GM12892 (cell line): ENCODE measurements at regions not wholly inside any gene's neighbourhood (a gene's known extent, or its start where the extent isn't known, plus 50 kb on each side); places are given as distances from the start of the nearest gene placed in this dataset.

Experiments
- DNase-seq: peaks from one replicate; pipeline ENCODE4 v3.0.0; 2011; ENCODE audit not compliant: insufficient read length
- FAIRE-seq: peaks from 2 replicates; lab custom pipeline; 2011; peaks lifted over from hg19 to GRCh38; lab: Jason Lieb, UNC
- POLR2A ChIP-seq: IDR thresholded peaks from 2 replicates; pipeline ENCODE4 v1.6.1; 2011; ENCODE audit warnings: low read depth, low read length, control low read depth
- POLR2AphosphoS5 ChIP-seq: IDR thresholded peaks from 2 replicates; pipeline ENCODE4 v1.6.1; 2011; ENCODE audit warnings: low read depth, low read length, control low read depth
- TAF1 ChIP-seq: IDR thresholded peaks from 2 replicates; pipeline ENCODE4 v1.6.1; 2011; ENCODE audit warnings: low read depth, mild to moderate bottlenecking, control low read depth, low read length, borderline replicate concordance

GRCh38 chr5:58201922-58202648 lies 257.8 kb downstream of the PLK2 start:
- FAIRE-seq (no peak), DNase-seq (no peak)
- TF ChIP-seq POLR2A (no peak), TAF1 (no peak), POLR2AphosphoS5 (no peak)

GRCh38 chr5:58200451-58200850 lies 259.4 kb downstream of the PLK2 start:
- no peak for FAIRE-seq
- no peak for TF ChIP-seq POLR2AphosphoS5
- no peak for DNase-seq

DNA sequence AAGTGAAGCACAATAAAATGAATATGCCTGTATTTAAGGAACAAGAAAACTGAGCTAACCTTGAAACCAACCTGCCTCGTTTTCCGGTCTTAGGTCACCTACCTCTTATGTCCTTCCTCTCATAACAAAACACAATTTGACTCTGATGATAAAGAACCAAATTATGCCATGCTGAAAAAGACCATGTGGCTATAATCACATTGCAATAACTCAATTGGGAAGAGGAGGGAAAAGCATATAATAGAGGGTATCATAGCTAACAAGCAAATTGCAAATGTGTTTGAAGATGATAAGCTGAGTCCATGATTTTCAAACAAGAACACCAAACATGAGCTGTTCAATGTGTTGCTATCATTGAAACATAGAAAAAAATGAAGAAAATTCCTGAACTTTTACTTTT lies 260.8 kb downstream of the PLK2 start:
- TF ChIP-seq POLR2AphosphoS5 (no peak), TAF1 (no peak), POLR2A (no peak)
- DNase-seq (no peak), FAIRE-seq (no peak)

DNA sequence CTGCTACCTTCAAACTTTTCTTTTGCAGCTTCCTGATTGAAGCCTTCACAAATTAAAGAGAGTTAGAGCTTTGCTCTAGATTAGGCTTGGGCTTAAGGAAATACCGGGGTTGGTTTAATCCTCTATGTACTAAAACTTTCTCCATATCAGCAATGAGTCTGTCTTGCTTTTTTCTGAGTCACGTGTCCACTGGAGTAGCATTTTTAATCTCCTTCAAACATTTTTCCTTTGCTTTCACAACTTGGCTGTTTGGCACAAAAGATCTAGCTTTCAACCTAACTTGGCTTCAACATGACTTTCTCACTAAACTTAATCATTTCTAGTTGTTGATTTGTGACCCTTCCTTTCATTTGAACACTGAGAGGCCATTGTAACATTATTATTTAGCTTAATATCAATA lies 261.6 kb downstream of the PLK2 start:
- no peak for TF ChIP-seq TAF1
- FAIRE-seq, result no peak
- no peak for DNase-seq

GRCh38 chr5:58197875-58198274 lies 262.0 kb downstream of the PLK2 start:
- DNase-seq (no peak), FAIRE-seq (no peak)
- TF ChIP-seq TAF1 (no peak), POLR2AphosphoS5 (no peak), POLR2A (no peak)

DNA sequence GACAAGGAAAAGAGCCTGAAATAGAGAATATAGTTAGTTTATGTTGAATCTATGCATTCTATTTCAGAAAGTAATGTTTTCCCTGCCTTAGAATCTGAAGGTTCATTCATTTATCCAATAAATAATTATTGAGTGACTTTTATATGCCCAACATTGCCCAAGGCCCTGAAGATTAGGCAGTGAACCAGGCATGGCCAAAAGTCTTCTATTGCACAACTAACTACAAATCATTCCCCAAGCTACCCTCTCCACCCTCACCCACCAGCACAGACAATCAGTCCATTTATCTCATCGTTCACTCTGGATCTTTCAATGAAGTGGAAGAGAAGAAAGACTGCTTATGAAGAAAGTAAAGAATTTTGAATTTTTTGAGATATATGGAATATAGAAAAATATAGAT lies 268.4 kb downstream of the PLK2 start:
- no peak for TF ChIP-seq POLR2AphosphoS5
- no peak for TF ChIP-seq POLR2A
- no peak for TF ChIP-seq TAF1
- DNase-seq (no peak), FAIRE-seq (no peak)

DNA sequence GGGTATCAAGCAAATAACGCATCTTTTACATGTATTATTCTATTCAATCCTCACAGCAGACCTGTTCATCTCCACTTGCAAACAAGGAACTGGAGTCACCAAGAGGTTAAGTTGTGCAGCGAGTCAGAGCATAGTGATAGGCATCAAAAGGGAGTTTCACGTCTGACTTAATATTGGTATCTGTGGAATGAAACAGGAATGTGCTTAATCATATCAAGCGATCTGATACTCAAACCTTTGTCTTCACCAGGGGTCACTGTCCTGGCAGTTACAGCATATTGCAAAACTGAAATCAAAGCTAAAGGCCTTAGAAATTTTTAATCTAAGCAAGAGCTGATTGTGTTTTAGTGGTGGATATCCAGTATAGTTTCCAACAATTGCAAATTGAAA lies 271.6 kb downstream of the PLK2 start:
- TF ChIP-seq TAF1, result no peak
- TF ChIP-seq POLR2AphosphoS5, result no peak
- TF ChIP-seq POLR2A, result no peak
- no peak for DNase-seq
- no peak for FAIRE-seq

DNA sequence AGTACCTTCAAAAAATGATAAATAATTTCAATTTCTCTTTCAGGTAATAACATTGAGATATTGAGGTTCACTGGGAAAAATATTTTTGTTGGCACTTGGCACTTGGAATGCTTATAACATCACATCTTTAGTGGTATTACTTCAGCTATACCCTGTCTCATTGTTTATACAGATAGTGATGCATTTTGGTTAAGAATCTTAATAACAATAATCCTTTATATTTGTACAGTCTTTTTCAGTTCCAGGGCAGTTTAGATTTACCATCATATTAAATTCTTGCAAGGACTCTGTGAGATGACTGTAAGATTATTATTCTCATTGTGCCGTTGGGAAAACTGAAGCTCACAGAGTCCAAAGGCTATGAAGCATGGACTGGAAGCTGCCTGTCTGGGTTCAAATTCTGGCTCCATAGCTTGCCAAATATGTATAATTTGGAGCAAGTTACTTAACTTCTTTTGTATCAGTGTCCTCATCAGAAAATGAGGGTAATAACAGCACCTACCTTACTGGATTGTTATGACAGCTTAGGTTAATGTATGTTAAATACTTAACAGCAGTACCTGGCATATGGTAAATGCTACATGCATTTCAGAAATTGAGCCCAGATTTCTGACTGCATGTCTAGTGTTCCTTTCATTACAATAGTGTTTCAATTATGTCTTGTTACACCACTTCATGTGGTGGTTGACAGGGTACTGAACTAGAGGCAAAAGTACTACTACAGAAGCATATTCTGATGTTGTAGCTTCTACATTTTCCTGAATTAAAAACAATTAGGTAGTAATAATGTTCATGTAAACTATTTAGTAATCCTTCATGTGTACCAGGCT lies 272.2 kb downstream of the PLK2 start:
- FAIRE-seq (no peak), DNase-seq (no peak)
- TF ChIP-seq POLR2AphosphoS5 (no peak), POLR2A (no peak), TAF1 (no peak)

DNA sequence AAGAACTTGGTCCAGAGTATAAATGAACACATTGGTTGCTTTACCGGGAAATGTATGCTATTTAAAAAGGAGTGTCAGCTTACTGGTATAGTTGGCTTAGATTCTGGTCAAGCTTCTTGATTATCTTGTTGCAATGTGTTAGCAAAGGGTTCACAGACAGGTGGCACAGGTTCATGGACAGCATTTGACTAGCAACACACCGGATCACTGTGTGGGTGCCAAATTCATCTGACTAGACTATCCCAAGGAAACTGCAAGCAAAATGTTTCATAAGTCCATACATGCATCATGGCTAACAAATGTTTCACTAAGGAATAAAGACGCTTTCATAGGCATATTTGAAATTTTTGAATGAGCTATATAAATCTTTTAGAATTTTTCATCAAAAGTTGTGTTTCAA lies 274.1 kb downstream of the PLK2 start:
- FAIRE-seq (no peak), DNase-seq (no peak)
- TF ChIP-seq POLR2A (no peak), POLR2AphosphoS5 (no peak), TAF1 (no peak)

DNA sequence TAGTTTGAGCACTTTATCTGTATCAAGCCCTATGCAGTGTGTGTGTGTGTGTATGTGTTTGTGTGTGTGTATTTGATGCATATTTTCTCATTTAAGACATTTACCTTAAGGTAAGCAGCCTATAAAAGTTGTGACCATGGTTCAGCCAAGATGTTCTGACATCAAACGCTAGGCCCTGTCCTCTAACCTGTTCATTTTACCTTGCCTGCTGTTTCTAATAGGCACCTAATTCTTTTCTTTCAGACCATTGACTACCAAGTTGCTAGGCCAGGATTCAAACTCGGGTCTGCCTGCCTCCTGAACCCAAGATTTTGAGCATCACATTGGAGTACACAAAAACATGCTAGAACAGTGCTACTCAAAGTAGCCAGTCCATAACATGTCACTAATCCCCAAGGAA lies 274.5 kb downstream of the PLK2 start:
- FAIRE-seq, result no peak
- no peak for TF ChIP-seq POLR2AphosphoS5
- TF ChIP-seq TAF1, result no peak
- TF ChIP-seq POLR2A, result no peak
- no peak for DNase-seq

GRCh38 chr5:58184910-58185309 lies 275.0 kb downstream of the PLK2 start:
- no peak for FAIRE-seq
- TF ChIP-seq POLR2A (no peak), POLR2AphosphoS5 (no peak), TAF1 (no peak)
- no peak for DNase-seq

GRCh38 chr5:58183786-58184085 lies 276.1 kb downstream of the PLK2 start:
- FAIRE-seq (no peak), DNase-seq (no peak)
- TF ChIP-seq TAF1 (no peak), POLR2A (no peak), POLR2AphosphoS5 (no peak)
